ENCODE measurements at regions not wholly inside any gene's neighbourhood (a gene's known extent, or its start where the extent isn't known, plus 50 kb on each side); places are given as distances from the start of the nearest gene placed in this dataset.

DNA sequence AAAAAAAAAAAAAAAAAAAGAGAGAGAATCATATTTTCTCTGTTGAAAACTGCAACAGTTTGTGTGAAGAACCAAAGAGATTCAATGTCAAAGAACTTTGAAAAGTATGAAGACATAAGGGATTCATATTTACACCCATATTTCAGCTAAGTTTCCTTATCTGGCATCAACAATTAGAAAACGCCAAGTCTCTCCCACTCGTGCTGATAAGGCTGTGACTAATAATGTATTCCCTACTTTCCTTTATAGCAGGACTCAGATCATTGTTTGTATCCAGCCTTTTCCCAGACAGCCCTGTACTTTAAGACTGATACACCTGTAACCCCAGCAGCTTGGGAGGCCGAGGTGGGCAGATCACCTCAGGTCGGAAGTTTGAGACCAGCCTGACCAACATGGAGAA is 54.1 kb upstream of the STK32A start:
- TF ChIP-seq, protein P1, sequence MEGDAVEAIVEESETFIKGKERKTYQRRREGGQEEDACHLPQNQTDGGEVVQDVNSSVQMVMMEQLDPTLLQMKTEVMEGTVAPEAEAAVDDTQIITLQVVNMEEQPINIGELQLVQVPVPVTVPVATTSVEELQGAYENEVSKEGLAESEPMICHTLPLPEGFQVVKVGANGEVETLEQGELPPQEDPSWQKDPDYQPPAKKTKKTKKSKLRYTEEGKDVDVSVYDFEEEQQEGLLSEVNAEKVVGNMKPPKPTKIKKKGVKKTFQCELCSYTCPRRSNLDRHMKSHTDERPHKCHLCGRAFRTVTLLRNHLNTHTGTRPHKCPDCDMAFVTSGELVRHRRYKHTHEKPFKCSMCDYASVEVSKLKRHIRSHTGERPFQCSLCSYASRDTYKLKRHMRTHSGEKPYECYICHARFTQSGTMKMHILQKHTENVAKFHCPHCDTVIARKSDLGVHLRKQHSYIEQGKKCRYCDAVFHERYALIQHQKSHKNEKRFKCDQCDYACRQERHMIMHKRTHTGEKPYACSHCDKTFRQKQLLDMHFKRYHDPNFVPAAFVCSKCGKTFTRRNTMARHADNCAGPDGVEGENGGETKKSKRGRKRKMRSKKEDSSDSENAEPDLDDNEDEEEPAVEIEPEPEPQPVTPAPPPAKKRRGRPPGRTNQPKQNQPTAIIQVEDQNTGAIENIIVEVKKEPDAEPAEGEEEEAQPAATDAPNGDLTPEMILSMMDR (IDR thresholded peaks at IDR 0.05; ENCODE audit: insufficient read depth, low read depth, low read length, missing control alignments): no peak
- H3K4me3 ChIP-seq (ENCODE audit: low read depth, low read length): no peak overlapping the region
- no peak for DNase-seq (ENCODE audit: low read depth)

All from GM12865 (cell line).